Stimulated activated effector memory CD8-positive, alpha-beta T cell treated with anti-CD3 and anti-CD28 coated beads, Interleukin-12 subunit alpha, Interleukin-12 subunit beta, amount 100 ng/mL, for 72 hours (primary cell): ENCODE measurements at regions not wholly inside any gene's neighbourhood (a gene's known extent, or its start where the extent isn't known, plus 50 kb on each side); places are given as distances from the start of the nearest gene placed in this dataset.
"Not testable (repeated sequence)": the region's sequence is repeated elsewhere in the genome, so short reads cannot be mapped to it uniquely, and the experiment has no call there.

ENCODE experiments used
- ATAC-seq: fragments of 150-1000 bp; cut with Tn5 transposase; 2 replicates; pipeline ENCODE4 v1.10.0; 2021
- DNase-seq, 2 donors: peaks; one replicate each; pipeline ENCODE4 v3.0.0; 2021 to 2022; ENCODE audit warnings: low spot score in 2 of 2
- H3K27ac Mint-ChIP-seq: one replicate; pipeline ENCODE4 v1.8.0; 2022; ENCODE audit warnings: mild to moderate bottlenecking, mixed read lengths
- H3K36me3 Mint-ChIP-seq: one replicate; pipeline ENCODE4 v1.8.0; 2022; ENCODE audit warnings: mild to moderate bottlenecking, mixed read lengths
- H3K4me1 Mint-ChIP-seq: one replicate; pipeline ENCODE4 v1.8.0; 2022; ENCODE audit warnings: mixed read lengths
- H3K4me3 Mint-ChIP-seq: one replicate; pipeline ENCODE4 v1.8.0; 2022; ENCODE audit warnings: mild to moderate bottlenecking, mixed read lengths
- H3K9me3 Mint-ChIP-seq: one replicate; pipeline ENCODE4 v1.8.0; 2022; ENCODE audit warnings: mixed read lengths

GRCh38 chr2:89237783-89238182 lies 546.3 kb downstream of the RPIA start:
- H3K36me3 Mint-ChIP-seq, H3K27ac Mint-ChIP-seq, DNase-seq, H3K9me3 Mint-ChIP-seq, H3K4me3 Mint-ChIP-seq, ATAC-seq, H3K4me1 Mint-ChIP-seq: not testable (repeated sequence)

DNA sequence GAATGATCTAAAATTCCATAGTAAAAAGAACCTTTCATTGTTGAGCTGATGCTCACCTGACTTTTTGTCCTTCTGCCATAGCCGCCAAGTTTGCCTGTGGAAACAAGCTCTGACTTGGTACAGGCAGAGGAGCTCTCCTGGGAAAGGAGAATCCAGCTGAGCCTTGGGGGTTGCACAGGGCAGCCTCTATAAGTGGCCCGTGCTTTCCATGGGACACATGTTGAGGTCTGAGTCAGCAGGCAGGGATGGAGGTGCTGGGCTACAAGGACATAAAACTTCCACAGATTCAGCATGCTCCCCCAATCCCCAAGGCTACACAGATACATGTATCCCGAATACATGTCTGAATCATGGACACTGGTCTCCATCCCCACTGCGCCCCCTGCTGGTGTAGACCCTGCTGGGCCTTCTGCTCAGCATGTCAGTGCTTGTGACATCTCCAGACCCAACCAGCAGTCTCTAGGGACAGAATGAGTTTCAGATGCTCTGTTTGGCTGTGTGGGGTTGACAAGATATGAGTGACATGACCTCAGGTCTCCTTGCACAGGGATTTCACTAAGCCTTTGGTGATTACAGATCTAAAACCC lies 551.7 kb downstream of the RPIA start:
- H3K4me1 Mint-ChIP-seq, H3K4me3 Mint-ChIP-seq, H3K9me3 Mint-ChIP-seq, H3K36me3 Mint-ChIP-seq, DNase-seq, H3K27ac Mint-ChIP-seq: not testable (repeated sequence)
- peak; percentile 72 for ATAC-seq

GRCh38 chr2:89244407-89244806 lies 552.9 kb downstream of the RPIA start:
- not testable (repeated sequence) for H3K4me1 Mint-ChIP-seq, H3K27ac Mint-ChIP-seq, H3K4me3 Mint-ChIP-seq, DNase-seq, ATAC-seq, H3K9me3 Mint-ChIP-seq, H3K36me3 Mint-ChIP-seq

DNA sequence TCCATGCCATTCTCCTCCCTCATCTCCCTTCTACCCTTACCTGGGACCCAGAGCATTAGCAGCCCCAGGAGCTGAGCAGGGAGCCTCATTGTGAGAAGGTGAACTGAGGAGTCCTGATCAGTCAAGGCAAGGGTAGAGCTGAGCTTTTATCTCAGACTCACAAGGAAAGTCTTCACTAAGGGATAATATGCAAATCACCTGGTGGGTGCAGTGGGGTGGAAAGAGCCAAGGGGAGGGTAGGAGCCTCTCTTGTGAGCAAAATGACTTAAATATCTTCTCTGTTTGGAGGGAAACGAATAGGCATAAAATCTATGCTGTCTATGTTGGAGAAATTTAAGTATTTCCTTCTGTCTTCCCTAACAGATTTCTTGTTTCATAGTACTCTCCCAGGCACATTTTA lies 554.0 kb downstream of the RPIA start:
- H3K4me1 Mint-ChIP-seq, H3K4me3 Mint-ChIP-seq, H3K36me3 Mint-ChIP-seq, ATAC-seq, H3K9me3 Mint-ChIP-seq, H3K27ac Mint-ChIP-seq, DNase-seq: not testable (repeated sequence)

GRCh38 chr2:89246027-89246426 lies 554.6 kb downstream of the RPIA start:
- H3K36me3 Mint-ChIP-seq, H3K4me3 Mint-ChIP-seq, H3K9me3 Mint-ChIP-seq, ATAC-seq, DNase-seq, H3K27ac Mint-ChIP-seq, H3K4me1 Mint-ChIP-seq: not testable (repeated sequence)

GRCh38 chr2:89246620-89247019 lies 555.1 kb downstream of the RPIA start:
- not testable (repeated sequence) for H3K9me3 Mint-ChIP-seq, H3K4me1 Mint-ChIP-seq, ATAC-seq, H3K27ac Mint-ChIP-seq, H3K4me3 Mint-ChIP-seq, DNase-seq, H3K36me3 Mint-ChIP-seq

GRCh38 chr2:89255013-89255412 lies 563.5 kb downstream of the RPIA start:
- H3K27ac Mint-ChIP-seq, ATAC-seq, DNase-seq, H3K9me3 Mint-ChIP-seq, H3K36me3 Mint-ChIP-seq, H3K4me3 Mint-ChIP-seq, H3K4me1 Mint-ChIP-seq: not testable (repeated sequence)

DNA sequence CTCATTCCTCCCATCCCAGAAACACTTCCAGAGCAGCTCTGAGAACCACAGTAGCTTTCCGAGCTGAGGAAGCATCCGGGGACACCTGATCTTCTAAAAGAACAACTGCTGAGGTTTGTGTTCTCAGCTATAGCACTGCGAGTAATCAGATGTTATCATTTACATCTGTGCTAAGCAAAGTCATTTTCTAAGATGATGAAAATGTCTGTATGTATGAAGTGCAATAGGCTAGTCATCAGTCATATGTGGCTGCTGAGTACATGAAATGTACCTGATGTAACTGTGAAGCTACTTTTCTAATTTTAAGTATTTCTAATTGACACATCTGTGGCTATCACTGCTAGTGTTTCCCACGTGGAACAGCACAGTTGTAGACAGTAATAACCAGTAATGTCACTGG lies 582.0 kb downstream of the RPIA start:
- not testable (repeated sequence) for DNase-seq, H3K4me3 Mint-ChIP-seq, ATAC-seq, H3K27ac Mint-ChIP-seq, H3K4me1 Mint-ChIP-seq, H3K36me3 Mint-ChIP-seq, H3K9me3 Mint-ChIP-seq

GRCh38 chr2:89280536-89280935 lies 589.1 kb downstream of the RPIA start:
- H3K4me3 Mint-ChIP-seq, DNase-seq, H3K36me3 Mint-ChIP-seq, H3K9me3 Mint-ChIP-seq, H3K27ac Mint-ChIP-seq, H3K4me1 Mint-ChIP-seq: not testable (repeated sequence)
- ATAC-seq = peak; percentile 43

- not testable (repeated sequence) for H3K4me1 Mint-ChIP-seq, H3K36me3 Mint-ChIP-seq, H3K27ac Mint-ChIP-seq, H3K9me3 Mint-ChIP-seq, DNase-seq, ATAC-seq, H3K4me3 Mint-ChIP-seq
Measured at GRCh38 chr2:89286448-89287080, 595.1 kb downstream of the RPIA start.

- not testable (repeated sequence) for DNase-seq, H3K4me1 Mint-ChIP-seq, H3K9me3 Mint-ChIP-seq, H3K27ac Mint-ChIP-seq, H3K36me3 Mint-ChIP-seq, ATAC-seq, H3K4me3 Mint-ChIP-seq
Measured at GRCh38 chr2:89287084-89287483, 595.6 kb downstream of the RPIA start.

DNA sequence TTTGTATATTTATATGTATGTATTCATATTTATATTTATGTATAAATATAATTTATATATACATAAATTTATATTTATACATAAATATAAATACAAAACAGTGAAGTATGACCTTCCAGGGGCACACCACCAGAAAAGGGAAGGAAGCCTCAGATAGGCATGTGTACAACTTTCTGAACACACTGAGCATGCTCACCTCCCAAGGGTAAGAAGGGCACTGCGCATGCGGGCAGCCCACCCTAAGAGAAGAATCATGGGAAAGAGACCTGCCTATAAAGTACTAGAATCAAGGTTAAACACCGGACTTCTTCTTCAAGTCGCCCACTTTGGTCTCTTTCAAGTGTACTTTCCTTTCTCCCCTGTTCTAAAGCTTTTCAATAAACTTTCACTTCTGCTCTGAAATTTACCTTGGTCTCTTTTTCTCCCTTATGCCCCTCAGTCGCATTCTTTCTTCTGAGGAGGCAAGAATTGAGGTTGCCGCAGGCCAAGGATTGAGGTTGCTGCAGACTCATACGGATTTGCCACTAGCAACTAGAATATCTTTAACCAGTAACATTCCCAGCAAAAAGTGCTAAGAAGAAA lies 600.3 kb downstream of the RPIA start:
- not testable (repeated sequence) for H3K4me1 Mint-ChIP-seq, H3K36me3 Mint-ChIP-seq, H3K9me3 Mint-ChIP-seq, H3K4me3 Mint-ChIP-seq, H3K27ac Mint-ChIP-seq, DNase-seq, ATAC-seq

GRCh38 chr2:89293399-89293798 lies 601.9 kb downstream of the RPIA start:
- H3K27ac Mint-ChIP-seq, ATAC-seq: not testable (repeated sequence)

DNA sequence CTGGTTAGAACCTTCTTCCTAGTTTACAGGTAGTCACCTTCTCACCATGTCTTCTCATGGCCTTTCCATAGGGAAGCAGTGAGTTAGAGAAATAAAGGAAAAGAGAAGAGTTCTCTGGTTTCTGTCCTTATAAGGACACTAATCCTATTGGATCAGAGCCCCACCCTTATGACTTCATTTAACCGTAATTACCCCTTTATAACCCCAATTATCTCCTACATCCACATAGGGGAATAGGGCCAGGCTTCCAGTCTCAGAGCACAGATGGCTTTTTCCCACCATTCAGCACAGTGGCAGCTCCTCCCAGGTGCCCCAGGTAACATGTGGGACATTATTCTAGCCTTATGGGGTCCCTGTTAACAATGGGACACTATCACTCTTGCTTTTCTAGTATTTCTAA lies 602.9 kb downstream of the RPIA start:
- DNase-seq, H3K27ac Mint-ChIP-seq, H3K4me3 Mint-ChIP-seq, H3K9me3 Mint-ChIP-seq, H3K36me3 Mint-ChIP-seq, H3K4me1 Mint-ChIP-seq, ATAC-seq: not testable (repeated sequence)

More at GRCh38 chr2:89293399-89293798, 601.9 kb downstream of the RPIA start:
- not testable (repeated sequence) for H3K36me3 Mint-ChIP-seq, H3K9me3 Mint-ChIP-seq, DNase-seq, H3K4me3 Mint-ChIP-seq, H3K4me1 Mint-ChIP-seq

DNA sequence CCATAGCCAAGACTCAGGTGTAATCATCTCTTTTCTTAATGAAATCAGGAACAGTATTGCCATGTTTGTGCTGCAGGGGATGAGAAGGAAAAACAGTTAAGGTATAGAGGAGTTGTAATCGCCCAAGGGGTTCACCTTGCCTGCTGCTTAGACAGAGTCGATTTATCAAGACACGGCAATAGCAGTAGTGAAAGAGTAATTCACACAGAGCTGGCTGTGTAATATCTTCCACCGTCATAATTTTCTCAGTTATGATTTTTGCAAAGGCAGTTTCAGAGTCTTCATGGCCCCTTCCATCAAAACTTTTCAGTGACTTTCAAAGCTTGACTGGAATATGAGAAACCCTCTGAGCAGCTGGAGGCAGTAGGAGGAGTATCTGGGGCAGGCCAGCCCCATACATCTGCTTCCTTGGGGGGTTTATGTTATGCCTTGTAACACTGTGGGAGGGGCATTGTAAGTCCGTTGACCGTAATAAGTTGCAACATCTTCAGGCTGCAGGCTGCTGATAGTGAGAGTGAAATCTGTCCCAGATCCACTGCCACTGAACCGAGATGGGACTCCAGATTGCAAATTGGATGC lies 605.4 kb downstream of the RPIA start:
- not testable (repeated sequence) for H3K4me1 Mint-ChIP-seq, ATAC-seq

DNA sequence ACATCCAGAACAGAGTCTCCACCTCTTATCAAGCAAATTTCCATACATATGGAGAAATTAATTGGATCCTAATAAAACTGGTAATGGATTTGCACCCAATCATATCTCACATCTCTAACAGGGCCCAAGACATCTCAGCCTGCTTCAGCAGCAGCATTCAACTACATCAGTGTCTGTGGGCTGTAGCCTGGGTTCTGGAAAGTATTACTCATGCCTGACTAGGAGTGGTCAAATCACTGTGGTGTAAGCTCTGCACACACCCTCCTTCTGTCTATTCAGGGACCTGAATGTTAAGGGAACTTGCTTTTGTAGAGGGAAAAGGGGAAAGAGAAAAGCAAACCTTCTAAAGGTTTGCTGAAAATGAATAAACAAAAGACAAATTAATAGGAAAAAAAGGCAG lies 607.7 kb downstream of the RPIA start:
- not testable (repeated sequence) for H3K27ac Mint-ChIP-seq, H3K9me3 Mint-ChIP-seq, H3K4me1 Mint-ChIP-seq, H3K36me3 Mint-ChIP-seq, H3K4me3 Mint-ChIP-seq, DNase-seq
- ATAC-seq = peak; percentile 67

More for the DNA sequence above, 605.4 kb downstream of the RPIA start:
- DNase-seq, H3K4me3 Mint-ChIP-seq, H3K36me3 Mint-ChIP-seq, H3K9me3 Mint-ChIP-seq, H3K27ac Mint-ChIP-seq: not testable (repeated sequence)
